ENCODE measurements at regions not wholly inside any gene's neighbourhood (a gene's known extent, or its start where the extent isn't known, plus 50 kb on each side); places are given as distances from the start of the nearest gene placed in this dataset.

DNA sequence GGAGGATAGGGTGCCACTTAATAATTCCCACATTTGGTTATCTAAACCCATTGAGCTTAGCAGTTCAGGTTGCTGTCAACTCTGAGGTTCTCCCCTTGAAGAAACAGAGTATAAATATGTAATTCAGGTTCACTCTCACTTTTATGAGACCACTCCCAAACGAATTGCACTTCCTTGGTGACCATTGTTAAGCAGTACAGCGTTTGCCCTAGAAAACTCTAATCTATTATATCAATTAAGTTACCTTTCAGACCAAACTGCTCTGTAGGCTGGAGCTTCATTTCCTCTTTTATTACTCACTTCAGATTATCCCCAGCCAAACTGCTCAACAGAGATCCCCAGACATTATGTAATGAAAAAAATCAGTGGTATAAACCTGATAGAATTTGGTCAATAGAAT is 1317.0 kb upstream of the ACO1 start:
- Histone ChIP-seq H3K4me1 (replicated peaks) (no peaks in the 10 kb centered on the region), H3K9me3 (no peaks in the 10 kb centered on the region), H3K4me3 (no peak overlapping the region), H3K36me3 (no peaks in the 10 kb centered on the region), H3K27ac (no peak overlapping the region), H3K27me3 (replicated peaks; ENCODE audit: insufficient read depth) (no peaks in the 10 kb centered on the region)
- no peak for TF ChIP-seq POLR2A (IDR thresholded peaks at IDR 0.05)
- no peak for TF ChIP-seq POLR2AphosphoS5 (IDR thresholded peaks at IDR 0.05)
- TF ChIP-seq, protein P1, sequence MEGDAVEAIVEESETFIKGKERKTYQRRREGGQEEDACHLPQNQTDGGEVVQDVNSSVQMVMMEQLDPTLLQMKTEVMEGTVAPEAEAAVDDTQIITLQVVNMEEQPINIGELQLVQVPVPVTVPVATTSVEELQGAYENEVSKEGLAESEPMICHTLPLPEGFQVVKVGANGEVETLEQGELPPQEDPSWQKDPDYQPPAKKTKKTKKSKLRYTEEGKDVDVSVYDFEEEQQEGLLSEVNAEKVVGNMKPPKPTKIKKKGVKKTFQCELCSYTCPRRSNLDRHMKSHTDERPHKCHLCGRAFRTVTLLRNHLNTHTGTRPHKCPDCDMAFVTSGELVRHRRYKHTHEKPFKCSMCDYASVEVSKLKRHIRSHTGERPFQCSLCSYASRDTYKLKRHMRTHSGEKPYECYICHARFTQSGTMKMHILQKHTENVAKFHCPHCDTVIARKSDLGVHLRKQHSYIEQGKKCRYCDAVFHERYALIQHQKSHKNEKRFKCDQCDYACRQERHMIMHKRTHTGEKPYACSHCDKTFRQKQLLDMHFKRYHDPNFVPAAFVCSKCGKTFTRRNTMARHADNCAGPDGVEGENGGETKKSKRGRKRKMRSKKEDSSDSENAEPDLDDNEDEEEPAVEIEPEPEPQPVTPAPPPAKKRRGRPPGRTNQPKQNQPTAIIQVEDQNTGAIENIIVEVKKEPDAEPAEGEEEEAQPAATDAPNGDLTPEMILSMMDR (IDR thresholded peaks at IDR 0.05): no peak
- no peak for DNase-seq (ENCODE audit: low spot score)
- WGBS: 20% methylated on average over 2 of the region's 2 CpGs
- intact Hi-C loops (cut with DNase I): no loop called here

DNA sequence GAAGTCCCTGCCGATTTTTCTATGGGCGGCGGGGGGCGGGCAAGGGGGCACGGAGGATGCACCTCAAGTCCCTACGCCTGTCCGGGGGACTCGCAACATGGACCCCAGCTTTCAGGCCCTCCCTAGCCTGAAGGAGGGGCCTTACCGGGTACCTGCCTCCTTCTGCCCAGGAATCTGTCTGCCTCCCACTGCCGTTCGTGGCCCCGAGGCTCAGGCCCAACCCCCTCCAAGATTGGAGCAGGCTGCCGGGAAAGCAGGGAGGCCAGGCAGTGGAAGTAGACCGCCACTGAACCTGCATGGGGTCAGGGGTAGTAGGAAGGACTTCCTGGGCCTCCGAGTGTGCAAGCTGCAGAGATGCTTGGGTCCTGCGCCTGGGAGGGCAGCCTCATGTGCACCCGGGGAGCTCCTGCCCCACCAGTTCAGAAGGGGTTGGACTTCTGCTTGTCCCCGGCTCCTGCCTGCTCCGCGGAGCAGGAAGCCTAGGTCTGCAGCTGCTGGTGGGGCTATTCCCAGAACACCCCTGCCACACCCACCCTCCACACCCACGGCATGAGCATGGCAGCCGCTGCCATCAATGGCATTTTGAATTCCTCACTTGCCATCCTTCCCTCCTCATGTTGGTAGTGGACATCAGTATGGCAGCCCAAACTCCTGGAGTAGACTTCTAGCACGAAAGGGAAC is 1312.7 kb upstream of the ACO1 start:
- Histone ChIP-seq H3K36me3 (no peaks in the 10 kb centered on the region), H3K4me3 (no peak overlapping the region), H3K27ac (no peak overlapping the region), H3K4me1 (replicated peaks) (no peaks in the 10 kb centered on the region), H3K9me3 (no peaks in the 10 kb centered on the region), H3K27me3 (replicated peaks; ENCODE audit: insufficient read depth) (no peaks in the 10 kb centered on the region)
- WGBS: 90% methylated on average over 23 of the region's 23 CpGs
- TF ChIP-seq, protein P1 (IDR thresholded peaks at IDR 0.05): no peak
- no peak for TF ChIP-seq POLR2A (IDR thresholded peaks at IDR 0.05)
- TF ChIP-seq POLR2AphosphoS5 (IDR thresholded peaks at IDR 0.05): no peak
- no peak for DNase-seq (ENCODE audit: low spot score)
- intact Hi-C loops (cut with DNase I): no loop called here

DNA sequence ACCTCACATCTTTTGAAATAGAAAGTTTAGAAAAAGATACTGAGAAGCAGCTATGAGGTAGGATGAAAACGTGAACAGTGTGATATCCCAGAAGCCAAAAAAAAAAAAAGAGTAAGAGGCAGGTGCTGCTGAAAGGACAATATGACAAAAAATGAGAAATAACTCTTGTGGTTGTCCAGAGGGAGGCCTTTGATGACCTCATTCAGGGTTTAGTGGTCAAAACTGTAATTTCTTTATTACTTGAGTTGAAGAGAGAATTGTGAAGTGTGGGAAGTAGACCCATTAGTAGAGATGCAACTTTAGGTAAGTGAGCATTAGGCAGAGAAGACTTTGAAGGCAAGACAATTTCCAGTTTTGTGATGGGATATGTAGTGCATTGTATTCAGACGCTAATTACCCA is 1306.3 kb upstream of the ACO1 start:
- no peaks in the 10 kb centered on the region for H3K4me1 ChIP-seq (replicated peaks)
- no peaks in the 10 kb centered on the region for H3K27me3 ChIP-seq (replicated peaks; ENCODE audit: insufficient read depth)
- no peak overlapping the region for H3K27ac ChIP-seq
- H3K4me3 ChIP-seq: no peak overlapping the region
- no peak for DNase-seq (ENCODE audit: low spot score)
- intact Hi-C loops (cut with DNase I): no loop called here
- no peak for TF ChIP-seq POLR2AphosphoS5 (IDR thresholded peaks at IDR 0.05)
- no peak for TF ChIP-seq POLR2A (IDR thresholded peaks at IDR 0.05)
- TF ChIP-seq, protein P1 (IDR thresholded peaks at IDR 0.05): no peak
- H3K36me3 ChIP-seq: no peaks in the 10 kb centered on the region
- WGBS: 76% methylated on average over 2 of the region's 2 CpGs
- H3K9me3 ChIP-seq: no peaks in the 10 kb centered on the region

DNA sequence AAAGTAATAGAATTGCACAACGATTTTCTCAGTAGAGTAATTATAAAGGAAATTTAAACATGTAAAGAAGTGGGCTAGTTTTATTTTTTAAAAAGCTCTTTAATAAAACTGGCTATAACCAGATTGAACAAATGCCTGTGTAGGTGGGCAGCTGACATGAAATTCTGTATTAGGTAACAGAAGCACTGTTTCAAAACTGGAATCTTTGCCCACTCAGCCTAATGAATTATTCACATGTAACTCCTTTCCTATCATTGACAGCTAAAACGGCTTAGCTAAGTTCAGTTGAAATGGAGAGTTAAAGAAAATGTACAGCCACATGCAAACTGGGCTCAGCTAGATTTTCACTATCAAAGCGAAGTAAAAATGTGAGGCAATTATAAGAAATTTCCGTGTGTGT is 1300.1 kb upstream of the ACO1 start:
- WGBS: 79% methylated on average over 4 of the region's 4 CpGs
- no peak for TF ChIP-seq POLR2A (IDR thresholded peaks at IDR 0.05)
- no peak for TF ChIP-seq POLR2AphosphoS5 (IDR thresholded peaks at IDR 0.05)
- TF ChIP-seq, protein P1 (IDR thresholded peaks at IDR 0.05): no peak
- Histone ChIP-seq H3K4me1 (replicated peaks) (no peaks in the 10 kb centered on the region), H3K9me3 (no peaks in the 10 kb centered on the region), H3K27me3 (replicated peaks; ENCODE audit: insufficient read depth) (no peaks in the 10 kb centered on the region), H3K36me3 (no peaks in the 10 kb centered on the region), H3K27ac (no peak overlapping the region), H3K4me3 (no peak overlapping the region)
- no peak for DNase-seq (ENCODE audit: low spot score)
- intact Hi-C loops (cut with DNase I): no loop called here

DNA sequence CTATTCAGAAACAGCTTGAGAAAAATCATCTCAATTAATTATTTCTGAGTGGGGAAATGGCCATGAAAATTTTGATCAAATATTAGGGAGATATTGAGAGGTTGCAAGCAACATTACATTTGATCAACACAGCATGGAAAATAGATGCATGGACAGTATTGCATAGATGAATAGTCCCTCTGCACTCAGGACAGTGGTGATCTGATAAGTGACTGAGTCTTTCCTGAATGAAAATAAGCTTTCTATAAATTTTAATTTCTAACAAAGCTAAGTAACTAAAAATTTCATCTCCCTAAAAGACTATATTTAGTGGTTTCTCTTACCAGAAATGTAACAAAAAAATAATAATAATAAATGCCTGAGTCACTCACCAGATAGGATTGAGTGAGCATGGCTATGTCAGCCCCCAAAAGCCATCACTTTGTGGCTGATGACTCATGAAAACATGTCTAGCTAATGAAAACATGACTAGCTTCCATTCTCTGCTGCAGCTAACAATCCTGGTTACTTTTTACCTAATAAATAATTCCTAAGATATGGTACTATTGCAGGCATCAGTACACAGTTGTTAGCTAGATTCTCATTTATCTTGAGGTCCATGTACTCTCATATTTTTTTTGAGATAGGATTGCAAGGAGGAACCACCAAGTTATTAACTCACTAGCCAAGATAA is 1294.8 kb upstream of the ACO1 start:
- Histone ChIP-seq H3K9me3 (no peaks in the 10 kb centered on the region), H3K4me1 (replicated peaks) (no peaks in the 10 kb centered on the region), H3K4me3 (no peak overlapping the region), H3K36me3 (no peaks in the 10 kb centered on the region), H3K27ac (no peak overlapping the region), H3K27me3 (replicated peaks; ENCODE audit: insufficient read depth) (no peaks in the 10 kb centered on the region)
- no peak for TF ChIP-seq POLR2A (IDR thresholded peaks at IDR 0.05)
- intact Hi-C loops (cut with DNase I): no loop called here
- DNase-seq (ENCODE audit: low spot score): no peak

Data from prostate gland (tissue), 2 donors.